B cell (primary cell): ENCODE measurements at regions not wholly inside any gene's neighbourhood (a gene's known extent, or its start where the extent isn't known, plus 50 kb on each side); places are given as distances from the start of the nearest gene placed in this dataset.

Source experiments
- ATAC-seq: fragments of 200-7000 bp; cut with Tn5 transposase; one replicate; pipeline ENCODE4 v1.10.0; 2021; ENCODE audit warnings: low read depth, mild to moderate bottlenecking, moderate number of reproducible peaks, moderate library complexity
- CTCF ChIA-PET: fragments of 350-600 bp; sonication (Branson Sonifier 250); formaldehyde crosslinking; loops from one replicate; lab custom pipeline; 2021; ENCODE audit warnings: antibody characterized with exemption, inconsistent platforms; lab: Charles Lee
- POLR2A ChIA-PET: fragments of 350-600 bp; sonication (Branson Sonifier 250); formaldehyde crosslinking; loops from one replicate; lab custom pipeline; 2021; ENCODE audit warnings: antibody characterized with exemption; lab: Charles Lee
- DNase-seq: peaks from one replicate; pipeline ENCODE4 v3.0.0; 2013
- H2AFZ ChIP-seq: 2 replicates; pipeline ENCODE4 v1.6.1; 2012; ENCODE audit warnings: mild to moderate bottlenecking, low read depth, low read length; ENCODE audit not compliant: insufficient read depth, poor library complexity, severe bottlenecking
- H3K27ac ChIP-seq, 2 donors: 1 replicate in 1 of 2; 2 replicates in 1 of 2; pipeline ENCODE4 v1.5.1; 2012 to 2013; ENCODE audit warnings: low read length in 2 of 2, mild to moderate bottlenecking in 2 of 2, moderate library complexity in 1 of 2
- H3K27me3 ChIP-seq, 4 experiments: fragments of 200-600 bp in 1 of 4; sonication (generic) in 1 of 4; replicated peaks in 1 of 4; 1 replicate in 2 of 4; 2 replicates in 2 of 4; pipeline versions ENCODE4 v1.6.1 to v1.7.0; 2013 to 2016; ENCODE audit warnings: low read length in 3 of 4, mild to moderate bottlenecking in 2 of 4, mixed read lengths in 1 of 4, moderate library complexity in 1 of 4; ENCODE audit not compliant: insufficient read depth in 4 of 4, control insufficient read depth in 3 of 4; ENCODE audit errors: control extremely low read depth in 1 of 4
- H3K36me3 ChIP-seq, 2 experiments: replicated peaks in 1 of 2; 1 replicate in 1 of 2; 2 replicates in 1 of 2; pipeline versions ENCODE4 v1.6.1 to v1.7.1; 2013; ENCODE audit warnings: low read length in 1 of 2; ENCODE audit not compliant: insufficient read depth in 2 of 2, control insufficient read depth in 1 of 2; ENCODE audit errors: control extremely low read depth in 1 of 2, extremely low read depth in 1 of 2
- H3K4me1 ChIP-seq, 2 donors: fragments of 200-600 bp in 1 of 2; sonication (generic) in 1 of 2; 1 replicate in 1 of 2; 2 replicates in 1 of 2; pipeline versions ENCODE4 v1.5.1 to v1.6.1; 2013 to 2017; ENCODE audit warnings: low read length in 2 of 2; ENCODE audit not compliant: control insufficient read depth in 2 of 2, insufficient read depth in 2 of 2
- H3K4me2 ChIP-seq: replicated peaks from 2 replicates; pipeline ENCODE3; 2012; ENCODE audit warnings: mild to moderate bottlenecking, low read depth, low read length; ENCODE audit not compliant: poor library complexity, severe bottlenecking
- H3K4me3 ChIP-seq, 5 experiments: fragments of 200-600 bp in 1 of 5; sonication (generic) in 1 of 5; 1 replicate in 3 of 5; 2 replicates in 2 of 5; pipeline versions ENCODE4 v1.5.1 to v1.7.0; 2011 to 2016; ENCODE audit warnings: low read length in 4 of 5, mild to moderate bottlenecking in 4 of 5, low read depth in 2 of 5, control low read depth in 1 of 5, moderate library complexity in 1 of 5; ENCODE audit not compliant: insufficient read depth in 1 of 5; ENCODE audit errors: control extremely low read depth in 1 of 5, extremely low read depth in 1 of 5
- H3K79me2 ChIP-seq: fragments of 200-600 bp; sonication (generic); one replicate; pipeline ENCODE4 v1.6.0; 2016; ENCODE audit warnings: low read length; ENCODE audit not compliant: control insufficient read depth, insufficient read depth
- H3K9ac ChIP-seq: fragments of 200-600 bp; sonication (generic); 2 replicates; pipeline ENCODE4 v1.6.1; 2017; ENCODE audit warnings: mild to moderate bottlenecking, low read length, moderate library complexity
- H3K9me3 ChIP-seq, 3 donors: one replicate each; pipeline versions ENCODE4 v1.6.1 to v1.7.1; 2013; ENCODE audit warnings: low read length in 2 of 3; ENCODE audit not compliant: control insufficient read depth in 2 of 3, insufficient read depth in 1 of 3; ENCODE audit errors: control extremely low read depth in 1 of 3
- H4K20me1 ChIP-seq: 2 replicates; pipeline ENCODE4 v1.6.0; 2012; ENCODE audit warnings: mild to moderate bottlenecking, low read length; ENCODE audit not compliant: insufficient read depth, control insufficient read depth, poor library complexity, severe bottlenecking
- H3K27ac Mint-ChIP-seq: one replicate; pipeline ENCODE4 v1.8.0; 2021; ENCODE audit warnings: mixed read lengths
- H3K27me3 Mint-ChIP-seq: one replicate; pipeline ENCODE4 v1.8.0; 2021; ENCODE audit warnings: mixed read lengths
- H3K4me1 Mint-ChIP-seq: one replicate; pipeline ENCODE4 v1.8.0; 2021; ENCODE audit warnings: mixed read lengths
- H3K4me3 Mint-ChIP-seq: one replicate; pipeline ENCODE4 v1.8.0; 2021; ENCODE audit warnings: mixed read lengths
- H3K9me3 Mint-ChIP-seq: one replicate; pipeline ENCODE4 v1.8.0; 2022; ENCODE audit warnings: mixed read lengths; ENCODE audit not compliant: insufficient read depth
- CTCF ChIP-seq: fragments of 200-600 bp; IDR thresholded peaks from one replicate; pipeline ENCODE4 v1.8.0; 2022; ENCODE audit warnings: antibody characterized with exemption, mild to moderate bottlenecking
- EZH2 ChIP-seq: IDR thresholded peaks from 2 replicates; pipeline ENCODE4 v1.6.1; 2012; ENCODE audit warnings: borderline replicate concordance, low read depth, mild to moderate bottlenecking, moderate library complexity, low read length; ENCODE audit not compliant: insufficient read depth, poor library complexity, severe bottlenecking
- WGBS: methylation state at CpG from one replicate; pipeline ENCODE4 v1.1.5; 2013; ENCODE audit warnings: missing lambda C conversion rate; ENCODE audit not compliant: insufficient coverage; 5-methylcytosine and 5-hydroxymethylcytosine counted together
- intact Hi-C: fragments of 100-400 bp; cut with micrococcal nuclease; formaldehyde crosslinking; loops from one replicate; pipeline ENCODE4 v1.10.0; 2022

- POLR2A ChIA-PET = no interaction called here
- no peaks in the 10 kb centered on the region for H3K36me3 ChIP-seq
- H3K4me1 ChIP-seq = no peaks in the 10 kb centered on the region
- H3K9me3 Mint-ChIP-seq = no peaks in the 10 kb centered on the region
- H2AFZ ChIP-seq = no peak overlapping the region
- H3K27ac ChIP-seq = no peak overlapping the region
- no peak overlapping the region for H3K27ac Mint-ChIP-seq
- DNase-seq = no peak
- H4K20me1 ChIP-seq = no peaks in the 10 kb centered on the region
- no peak overlapping the region for H3K4me3 ChIP-seq
- no peak overlapping the region for H3K4me2 ChIP-seq
- TF ChIP-seq CTCF (no peak), EZH2 (no peak)
- peaks cover 3% of the 10 kb centered on the region for H3K27me3 Mint-ChIP-seq
- no peak for ATAC-seq
- H3K9me3 ChIP-seq = no peaks in the 10 kb centered on the region
- CTCF ChIA-PET = no interaction called here
- no peaks in the 10 kb centered on the region for H3K27me3 ChIP-seq
- H3K4me1 Mint-ChIP-seq = no peaks in the 10 kb centered on the region
- H3K9ac ChIP-seq = no peak overlapping the region
- no peaks in the 10 kb centered on the region for H3K79me2 ChIP-seq
- 79% methylated on average over 2 of the region's 2 CpGs for WGBS
- H3K4me3 Mint-ChIP-seq = no peak overlapping the region
- intact Hi-C loops = no loop called here
Observed at GRCh38 chr2:118670276-118670675, 177.2 kb downstream of the EN1 start.

- ChIA-PET CTCF (no interaction called here), POLR2A (no interaction called here)
- Histone ChIP-seq H3K4me1 (no peaks in the 10 kb centered on the region), H3K27ac (no peak overlapping the region), H2AFZ (no peak overlapping the region), H3K27me3 (no peaks in the 10 kb centered on the region), H3K4me2 (no peak overlapping the region), H3K9ac (no peak overlapping the region), H4K20me1 (no peaks in the 10 kb centered on the region), H3K79me2 (no peaks in the 10 kb centered on the region), H3K9me3 (no peaks in the 10 kb centered on the region), H3K36me3 (no peaks in the 10 kb centered on the region), H3K4me3 (no peak overlapping the region)
- no peak overlapping the region for H3K27ac Mint-ChIP-seq
- no peak for ATAC-seq
- TF ChIP-seq CTCF = no peak
- TF ChIP-seq EZH2 = no peak
- intact Hi-C loops = no loop called here
- no peaks in the 10 kb centered on the region for H3K4me1 Mint-ChIP-seq
- DNase-seq = no peak
- no peaks in the 10 kb centered on the region for H3K9me3 Mint-ChIP-seq
- H3K27me3 Mint-ChIP-seq = peaks cover 3% of the 10 kb centered on the region
- H3K4me3 Mint-ChIP-seq = no peak overlapping the region
Observed at GRCh38 chr2:118669654-118670053, 177.8 kb downstream of the EN1 start.
